Lung (tissue), 11 donors: ENCODE measurements at regions not wholly inside any gene's neighbourhood (a gene's known extent, or its start where the extent isn't known, plus 50 kb on each side); places are given as distances from the start of the nearest gene placed in this dataset.
"Not testable (repeated sequence)": the region's sequence is repeated elsewhere in the genome, so short reads cannot be mapped to it uniquely, and the experiment has no call there.

ENCODE experiments used
- ATAC-seq: fragments of 200-7000 bp; cut with Tn5 transposase; one replicate; pipeline ENCODE4 v1.9.1; 2020; ENCODE audit warnings: moderate number of reproducible peaks; ENCODE audit not compliant: insufficient read depth, low FRiP score
- DNase-seq, 3 donors: peaks; one replicate each; pipeline ENCODE4 v3.0.0-alpha.2; 2013 to 2017
- H3K27ac ChIP-seq, 2 donors: one replicate each; pipeline ENCODE4 v1.5.1; 2013; ENCODE audit warnings: mild to moderate bottlenecking in 2 of 2, moderate library complexity in 2 of 2, control low read depth in 1 of 2, inconsistent platforms in 1 of 2, low read depth in 1 of 2, low read length in 1 of 2
- H3K27me3 ChIP-seq, 3 donors: one replicate each; pipeline ENCODE4 v1.5.1; 2013; ENCODE audit warnings: low read length in 2 of 3; ENCODE audit not compliant: control insufficient read depth in 3 of 3, insufficient read depth in 3 of 3
- H3K36me3 ChIP-seq, 4 donors: one replicate each; pipeline ENCODE4 v1.5.1; 2013; ENCODE audit warnings: low read length in 4 of 4, mild to moderate bottlenecking in 1 of 4, moderate library complexity in 1 of 4; ENCODE audit not compliant: control insufficient read depth in 4 of 4, insufficient read depth in 4 of 4
- H3K4me1 ChIP-seq, 5 donors: one replicate each; pipeline ENCODE4 v1.5.1; 2013; ENCODE audit warnings: low read length in 5 of 5, mild to moderate bottlenecking in 2 of 5, moderate library complexity in 1 of 5; ENCODE audit not compliant: control insufficient read depth in 5 of 5, insufficient read depth in 5 of 5
- H3K4me3 ChIP-seq: one replicate; pipeline ENCODE4 v1.5.1; 2013; ENCODE audit warnings: mild to moderate bottlenecking, control low read depth, moderate library complexity
- H3K9ac ChIP-seq, 2 donors: one replicate each; pipeline ENCODE4 v1.5.1; 2013; ENCODE audit warnings: low read length in 2 of 2, control low read depth in 1 of 2; ENCODE audit not compliant: insufficient read depth in 1 of 2
- H3K9me3 ChIP-seq, 4 donors: one replicate each; pipeline ENCODE4 v1.5.1; 2013; ENCODE audit warnings: low read length in 3 of 4, mild to moderate bottlenecking in 1 of 4, moderate library complexity in 1 of 4; ENCODE audit not compliant: control insufficient read depth in 4 of 4, insufficient read depth in 3 of 4
- WGBS, 2 donors: extraction: QIAGEN DNeasy Blood & Tissue Kit; methylation state at CpG; one replicate each; pipeline ENCODE4 v1.1.7; 2013; 5-methylcytosine and 5-hydroxymethylcytosine counted together
- TF ChIP-seq, protein P1 (sequence below): IDR thresholded peaks from 2 replicates; pipeline ENCODE4 v1.5.1; 2012; ENCODE audit warnings: mild to moderate bottlenecking; ENCODE audit errors: control extremely low read depth, extremely low read depth
- donor health status: control.
- donor health status: control.
- donor health status: Bipolar disorder and iron deficiency.
- donor health status: healthy.
- donor health status: DM: yes; HTN: yes; CAD: no.

GRCh38 chr20:5464901-5465603, 145.8 kb downstream of the GPCPD1 start:
- ATAC-seq = no peak

GRCh38 chr20:5463007-5463686, 146.4 kb upstream of the PROKR2 start:
- no peaks in the 10 kb centered on the region for H3K36me3 ChIP-seq
- no peak overlapping the region for H3K27ac ChIP-seq
- TF ChIP-seq, protein P1, sequence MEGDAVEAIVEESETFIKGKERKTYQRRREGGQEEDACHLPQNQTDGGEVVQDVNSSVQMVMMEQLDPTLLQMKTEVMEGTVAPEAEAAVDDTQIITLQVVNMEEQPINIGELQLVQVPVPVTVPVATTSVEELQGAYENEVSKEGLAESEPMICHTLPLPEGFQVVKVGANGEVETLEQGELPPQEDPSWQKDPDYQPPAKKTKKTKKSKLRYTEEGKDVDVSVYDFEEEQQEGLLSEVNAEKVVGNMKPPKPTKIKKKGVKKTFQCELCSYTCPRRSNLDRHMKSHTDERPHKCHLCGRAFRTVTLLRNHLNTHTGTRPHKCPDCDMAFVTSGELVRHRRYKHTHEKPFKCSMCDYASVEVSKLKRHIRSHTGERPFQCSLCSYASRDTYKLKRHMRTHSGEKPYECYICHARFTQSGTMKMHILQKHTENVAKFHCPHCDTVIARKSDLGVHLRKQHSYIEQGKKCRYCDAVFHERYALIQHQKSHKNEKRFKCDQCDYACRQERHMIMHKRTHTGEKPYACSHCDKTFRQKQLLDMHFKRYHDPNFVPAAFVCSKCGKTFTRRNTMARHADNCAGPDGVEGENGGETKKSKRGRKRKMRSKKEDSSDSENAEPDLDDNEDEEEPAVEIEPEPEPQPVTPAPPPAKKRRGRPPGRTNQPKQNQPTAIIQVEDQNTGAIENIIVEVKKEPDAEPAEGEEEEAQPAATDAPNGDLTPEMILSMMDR = no peak
- no peak overlapping the region for H3K9ac ChIP-seq
- WGBS, 2 donors = 60 to 82% methylated on average over 8 of the region's 8 CpGs
- H3K9me3 ChIP-seq = peaks cover 0 to 6% (median 0%) of the 10 kb centered on the region in 4 donors
- ATAC-seq = no peak
- H3K4me3 ChIP-seq = no peak overlapping the region
- no peak for DNase-seq
- H3K27me3 ChIP-seq = peaks cover 0 to 3% (median 2%) of the 10 kb centered on the region in 3 donors
- no peaks in the 10 kb centered on the region for H3K4me1 ChIP-seq

More at GRCh38 chr20:5464901-5465603, 145.8 kb downstream of the GPCPD1 start:
- DNase-seq = peak in 1 of 3 donors; percentile 32
- Histone ChIP-seq H3K36me3 (no peaks in the 10 kb centered on the region), H3K9ac (no peak overlapping the region), H3K4me1 (no peaks in the 10 kb centered on the region), H3K9me3 (peaks cover 0 to 6% (median 0%) of the 10 kb centered on the region in 4 donors), H3K27ac (no peak overlapping the region), H3K27me3 (peaks cover 0 to 3% (median 2%) of the 10 kb centered on the region in 3 donors), H3K4me3 (no peak overlapping the region)
- WGBS, 2 donors = 70 to 75% methylated on average over 23 of the region's 23 CpGs
- TF ChIP-seq, protein P1 = no peak

DNA sequence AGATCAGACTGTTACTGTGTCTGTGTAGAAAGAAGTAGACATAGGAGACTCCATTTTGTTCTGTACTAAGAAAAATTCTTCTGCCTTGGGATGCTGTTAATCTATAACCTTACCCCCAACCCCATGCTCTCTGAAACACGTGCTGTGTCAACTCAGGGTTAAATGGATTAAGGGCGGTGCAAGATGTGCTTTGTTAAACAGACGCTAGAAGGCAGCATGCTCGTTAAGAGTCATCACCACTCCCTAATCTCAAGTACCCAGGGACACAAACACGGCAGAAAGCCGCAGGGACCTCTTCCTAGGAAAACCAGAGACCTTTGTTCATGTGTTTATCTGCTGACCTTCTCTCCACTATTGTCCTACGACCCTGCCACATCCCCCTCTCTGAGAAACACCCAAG, 137.0 kb upstream of the PROKR2 start:
- not testable (repeated sequence) for H3K9me3 ChIP-seq, H3K27me3 ChIP-seq, H3K27ac ChIP-seq, H3K36me3 ChIP-seq, DNase-seq, ATAC-seq, H3K4me3 ChIP-seq, H3K9ac ChIP-seq, H3K4me1 ChIP-seq
- WGBS, 2 donors = 43 to 47% methylated on average over 7 of the region's 7 CpGs

GRCh38 chr20:5453316-5453715, 136.6 kb upstream of the PROKR2 start:
- not testable (repeated sequence) for H3K9me3 ChIP-seq, DNase-seq, H3K4me1 ChIP-seq, ATAC-seq, H3K9ac ChIP-seq, H3K4me3 ChIP-seq, H3K27ac ChIP-seq, H3K36me3 ChIP-seq, H3K27me3 ChIP-seq
- WGBS, 2 donors = 94 to 97% methylated on average over 26 to 38 of the region's 38 CpGs

DNA sequence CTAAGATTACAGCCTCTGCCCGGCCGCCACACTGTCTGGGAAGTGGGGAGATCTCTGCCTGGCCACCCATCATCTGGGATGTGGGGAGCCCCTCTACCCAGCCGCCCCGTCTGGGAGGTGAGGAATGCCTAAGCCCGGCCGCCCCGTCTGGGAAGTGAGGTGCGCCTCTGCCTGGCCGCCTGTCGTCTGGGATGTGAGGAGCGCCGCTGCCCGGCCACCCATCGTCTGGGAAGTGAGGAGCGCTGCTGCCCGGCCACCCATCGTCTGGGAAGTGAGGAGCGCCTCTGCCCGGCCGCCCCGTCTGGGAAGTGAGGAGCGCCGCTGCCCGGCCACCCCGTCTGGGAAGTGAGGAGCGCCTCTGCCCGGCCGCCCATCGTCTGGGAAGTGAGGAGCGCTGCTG, 135.9 kb upstream of the PROKR2 start:
- 96% methylated on average over 16 to 24 of the region's 30 CpGs for WGBS, 2 donors
- H3K4me3 ChIP-seq, ATAC-seq, H3K27me3 ChIP-seq, H3K9ac ChIP-seq, H3K9me3 ChIP-seq, DNase-seq, H3K36me3 ChIP-seq, H3K4me1 ChIP-seq, H3K27ac ChIP-seq: not testable (repeated sequence)

DNA sequence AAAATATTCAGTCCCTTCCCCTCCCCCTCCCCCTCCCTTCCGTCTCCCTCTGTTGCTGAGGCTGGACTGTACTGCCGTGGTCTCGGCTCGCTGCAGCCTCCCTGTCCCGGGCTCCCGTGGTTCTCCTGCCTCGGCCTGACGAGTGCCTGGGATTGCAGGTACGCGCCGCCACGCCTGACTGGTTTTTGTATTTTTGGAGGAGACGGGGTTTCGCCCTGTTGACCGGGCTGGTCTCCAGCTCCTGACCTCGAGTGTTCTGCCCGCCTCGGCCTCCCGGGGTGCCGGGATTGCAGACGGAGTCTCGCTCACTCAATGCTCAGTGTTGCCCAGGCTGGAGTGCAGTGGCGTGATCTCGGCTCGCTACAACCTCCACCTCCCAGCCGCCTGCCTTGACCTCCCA, 135.5 kb upstream of the PROKR2 start:
- not testable (repeated sequence) for ATAC-seq, H3K36me3 ChIP-seq, H3K4me1 ChIP-seq, H3K4me3 ChIP-seq, H3K27ac ChIP-seq, DNase-seq, H3K27me3 ChIP-seq, H3K9ac ChIP-seq, H3K9me3 ChIP-seq
- 91 to 96% methylated on average over 22 to 25 of the region's 26 CpGs for WGBS, 2 donors
